ENCODE measurements at regions not wholly inside any gene's neighbourhood (a gene's known extent, or its start where the extent isn't known, plus 50 kb on each side); places are given as distances from the start of the nearest gene placed in this dataset.

DNA sequence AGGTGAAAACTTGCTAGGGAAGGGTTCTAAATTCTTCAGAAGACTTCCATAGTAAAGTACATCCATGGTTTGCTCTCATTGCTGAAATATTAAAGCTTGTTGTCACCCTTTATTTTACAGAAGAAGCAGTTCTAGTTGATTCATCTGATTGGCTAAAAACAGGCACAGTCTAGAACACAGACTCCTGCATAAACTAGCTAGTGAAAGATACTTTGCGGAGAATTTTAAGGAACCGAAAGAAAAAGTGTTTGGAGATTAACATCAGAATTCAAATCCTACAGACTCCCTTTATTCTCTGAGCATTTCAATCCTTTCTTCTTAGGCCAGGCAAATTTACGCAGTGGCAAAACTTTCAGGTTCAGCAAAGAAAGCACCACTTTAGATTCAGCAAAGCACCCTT, 1076.5 kb upstream of the ZEB2 start:
- no peaks in the 10 kb centered on the region for H3K9me2 ChIP-seq (ENCODE audit: insufficient read depth)
- H3K36me3 Mint-ChIP-seq (ENCODE audit: low read depth) = no peaks in the 10 kb centered on the region
- no peak overlapping the region for H3K4me3 ChIP-seq
- H3K9me3 Mint-ChIP-seq = no peaks in the 10 kb centered on the region
- no peak overlapping the region for H3K4me3 Mint-ChIP-seq
- H3K4me1 Mint-ChIP-seq = peaks cover 36% of the 10 kb centered on the region
- no peaks in the 10 kb centered on the region for H3K27me3 Mint-ChIP-seq (ENCODE audit: insufficient read depth, low read depth, poor library complexity)
- H3K27me3 ChIP-seq (ENCODE audit: insufficient read depth) = no peaks in the 10 kb centered on the region
- no peaks in the 10 kb centered on the region for H3F3A ChIP-seq (replicated peaks; ENCODE audit: low read depth)
- H3K36me3 ChIP-seq (ENCODE audit: insufficient read depth) = no peaks in the 10 kb centered on the region
- TF ChIP-seq ZNF331 (CRISPR knock-in tag; IDR thresholded peaks at IDR 0.05; ENCODE audit: low read depth) (no peak), EZH2phosphoT487 (IDR thresholded peaks at IDR 0.05; ENCODE audit: unreplicated experiment) (no peak), ZNF114 (CRISPR knock-in tag; IDR thresholded peaks at IDR 0.05) (no peak), NANOG (IDR thresholded peaks at IDR 0.05; ENCODE audit: borderline replicate concordance) (no peak), POLR2AphosphoS5 (IDR thresholded peaks at IDR 0.05; ENCODE audit: low read depth) (no peak), CREB1 (CRISPR knock-in tag; IDR thresholded peaks at IDR 0.05; ENCODE audit: low read depth) (no peak), JUNB (IDR thresholded peaks at IDR 0.05; ENCODE audit: unreplicated experiment) (no peak), EZH2 (IDR thresholded peaks at IDR 0.05; ENCODE audit: low read depth, unreplicated experiment) (no peak)
- TF ChIP-seq, protein P1, sequence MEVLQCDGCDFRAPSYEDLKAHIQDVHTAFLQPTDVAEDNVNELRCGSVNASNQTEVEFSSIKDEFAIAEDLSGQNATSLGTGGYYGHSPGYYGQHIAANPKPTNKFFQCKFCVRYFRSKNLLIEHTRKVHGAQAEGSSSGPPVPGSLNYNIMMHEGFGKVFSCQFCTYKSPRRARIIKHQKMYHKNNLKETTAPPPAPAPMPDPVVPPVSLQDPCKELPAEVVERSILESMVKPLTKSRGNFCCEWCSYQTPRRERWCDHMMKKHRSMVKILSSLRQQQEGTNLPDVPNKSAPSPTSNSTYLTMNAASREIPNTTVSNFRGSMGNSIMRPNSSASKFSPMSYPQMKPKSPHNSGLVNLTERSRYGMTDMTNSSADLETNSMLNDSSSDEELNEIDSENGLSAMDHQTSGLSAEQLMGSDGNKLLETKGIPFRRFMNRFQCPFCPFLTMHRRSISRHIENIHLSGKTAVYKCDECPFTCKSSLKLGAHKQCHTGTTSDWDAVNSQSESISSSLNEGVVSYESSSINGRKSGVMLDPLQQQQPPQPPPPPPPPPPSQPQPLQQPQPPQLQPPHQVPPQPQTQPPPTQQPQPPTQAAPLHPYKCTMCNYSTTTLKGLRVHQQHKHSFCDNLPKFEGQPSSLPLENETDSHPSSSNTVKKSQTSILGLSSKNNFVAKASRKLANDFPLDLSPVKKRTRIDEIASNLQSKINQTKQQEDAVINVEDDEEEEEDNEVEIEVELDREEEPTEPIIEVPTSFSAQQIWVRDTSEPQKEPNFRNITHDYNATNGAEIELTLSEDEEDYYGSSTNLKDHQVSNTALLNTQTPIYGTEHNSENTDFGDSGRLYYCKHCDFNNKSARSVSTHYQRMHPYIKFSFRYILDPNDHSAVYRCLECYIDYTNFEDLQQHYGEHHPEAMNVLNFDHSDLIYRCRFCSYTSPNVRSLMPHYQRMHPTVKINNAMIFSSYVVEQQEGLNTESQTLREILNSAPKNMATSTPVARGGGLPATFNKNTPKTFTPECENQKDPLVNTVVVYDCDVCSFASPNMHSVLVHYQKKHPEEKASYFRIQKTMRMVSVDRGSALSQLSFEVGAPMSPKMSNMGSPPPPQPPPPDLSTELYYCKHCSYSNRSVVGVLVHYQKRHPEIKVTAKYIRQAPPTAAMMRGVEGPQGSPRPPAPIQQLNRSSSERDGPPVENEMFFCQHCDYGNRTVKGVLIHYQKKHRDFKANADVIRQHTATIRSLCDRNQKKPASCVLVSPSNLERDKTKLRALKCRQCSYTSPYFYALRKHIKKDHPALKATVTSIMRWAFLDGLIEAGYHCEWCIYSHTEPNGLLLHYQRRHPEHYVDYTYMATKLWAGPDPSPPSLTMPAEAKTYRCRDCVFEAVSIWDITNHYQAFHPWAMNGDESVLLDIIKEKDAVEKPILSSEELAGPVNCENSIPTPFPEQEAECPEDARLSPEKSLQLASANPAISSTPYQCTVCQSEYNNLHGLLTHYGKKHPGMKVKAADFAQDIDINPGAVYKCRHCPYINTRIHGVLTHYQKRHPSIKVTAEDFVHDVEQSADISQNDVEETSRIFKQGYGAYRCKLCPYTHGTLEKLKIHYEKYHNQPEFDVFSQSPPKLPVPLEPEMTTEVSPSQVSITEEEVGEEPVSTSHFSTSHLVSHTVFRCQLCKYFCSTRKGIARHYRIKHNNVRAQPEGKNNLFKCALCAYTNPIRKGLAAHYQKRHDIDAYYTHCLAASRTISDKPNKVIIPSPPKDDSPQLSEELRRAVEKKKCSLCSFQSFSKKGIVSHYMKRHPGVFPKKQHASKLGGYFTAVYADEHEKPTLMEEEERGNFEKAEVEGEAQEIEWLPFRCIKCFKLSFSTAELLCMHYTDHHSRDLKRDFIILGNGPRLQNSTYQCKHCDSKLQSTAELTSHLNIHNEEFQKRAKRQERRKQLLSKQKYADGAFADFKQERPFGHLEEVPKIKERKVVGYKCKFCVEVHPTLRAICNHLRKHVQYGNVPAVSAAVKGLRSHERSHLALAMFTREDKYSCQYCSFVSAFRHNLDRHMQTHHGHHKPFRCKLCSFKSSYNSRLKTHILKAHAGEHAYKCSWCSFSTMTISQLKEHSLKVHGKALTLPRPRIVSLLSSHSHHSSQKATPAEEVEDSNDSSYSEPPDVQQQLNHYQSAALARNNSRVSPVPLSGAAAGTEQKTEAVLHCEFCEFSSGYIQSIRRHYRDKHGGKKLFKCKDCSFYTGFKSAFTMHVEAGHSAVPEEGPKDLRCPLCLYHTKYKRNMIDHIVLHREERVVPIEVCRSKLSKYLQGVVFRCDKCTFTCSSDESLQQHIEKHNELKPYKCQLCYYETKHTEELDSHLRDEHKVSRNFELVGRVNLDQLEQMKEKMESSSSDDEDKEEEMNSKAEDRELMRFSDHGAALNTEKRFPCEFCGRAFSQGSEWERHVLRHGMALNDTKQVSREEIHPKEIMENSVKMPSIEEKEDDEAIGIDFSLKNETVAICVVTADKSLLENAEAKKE (CRISPR knock-in tag; IDR thresholded peaks at IDR 0.05) = no peak
- TF ChIP-seq, protein P2, sequence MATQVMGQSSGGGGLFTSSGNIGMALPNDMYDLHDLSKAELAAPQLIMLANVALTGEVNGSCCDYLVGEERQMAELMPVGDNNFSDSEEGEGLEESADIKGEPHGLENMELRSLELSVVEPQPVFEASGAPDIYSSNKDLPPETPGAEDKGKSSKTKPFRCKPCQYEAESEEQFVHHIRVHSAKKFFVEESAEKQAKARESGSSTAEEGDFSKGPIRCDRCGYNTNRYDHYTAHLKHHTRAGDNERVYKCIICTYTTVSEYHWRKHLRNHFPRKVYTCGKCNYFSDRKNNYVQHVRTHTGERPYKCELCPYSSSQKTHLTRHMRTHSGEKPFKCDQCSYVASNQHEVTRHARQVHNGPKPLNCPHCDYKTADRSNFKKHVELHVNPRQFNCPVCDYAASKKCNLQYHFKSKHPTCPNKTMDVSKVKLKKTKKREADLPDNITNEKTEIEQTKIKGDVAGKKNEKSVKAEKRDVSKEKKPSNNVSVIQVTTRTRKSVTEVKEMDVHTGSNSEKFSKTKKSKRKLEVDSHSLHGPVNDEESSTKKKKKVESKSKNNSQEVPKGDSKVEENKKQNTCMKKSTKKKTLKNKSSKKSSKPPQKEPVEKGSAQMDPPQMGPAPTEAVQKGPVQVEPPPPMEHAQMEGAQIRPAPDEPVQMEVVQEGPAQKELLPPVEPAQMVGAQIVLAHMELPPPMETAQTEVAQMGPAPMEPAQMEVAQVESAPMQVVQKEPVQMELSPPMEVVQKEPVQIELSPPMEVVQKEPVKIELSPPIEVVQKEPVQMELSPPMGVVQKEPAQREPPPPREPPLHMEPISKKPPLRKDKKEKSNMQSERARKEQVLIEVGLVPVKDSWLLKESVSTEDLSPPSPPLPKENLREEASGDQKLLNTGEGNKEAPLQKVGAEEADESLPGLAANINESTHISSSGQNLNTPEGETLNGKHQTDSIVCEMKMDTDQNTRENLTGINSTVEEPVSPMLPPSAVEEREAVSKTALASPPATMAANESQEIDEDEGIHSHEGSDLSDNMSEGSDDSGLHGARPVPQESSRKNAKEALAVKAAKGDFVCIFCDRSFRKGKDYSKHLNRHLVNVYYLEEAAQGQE (IDR thresholded peaks at IDR 0.05; ENCODE audit: unreplicated experiment) = no peak
- TF ChIP-seq, protein P3, sequence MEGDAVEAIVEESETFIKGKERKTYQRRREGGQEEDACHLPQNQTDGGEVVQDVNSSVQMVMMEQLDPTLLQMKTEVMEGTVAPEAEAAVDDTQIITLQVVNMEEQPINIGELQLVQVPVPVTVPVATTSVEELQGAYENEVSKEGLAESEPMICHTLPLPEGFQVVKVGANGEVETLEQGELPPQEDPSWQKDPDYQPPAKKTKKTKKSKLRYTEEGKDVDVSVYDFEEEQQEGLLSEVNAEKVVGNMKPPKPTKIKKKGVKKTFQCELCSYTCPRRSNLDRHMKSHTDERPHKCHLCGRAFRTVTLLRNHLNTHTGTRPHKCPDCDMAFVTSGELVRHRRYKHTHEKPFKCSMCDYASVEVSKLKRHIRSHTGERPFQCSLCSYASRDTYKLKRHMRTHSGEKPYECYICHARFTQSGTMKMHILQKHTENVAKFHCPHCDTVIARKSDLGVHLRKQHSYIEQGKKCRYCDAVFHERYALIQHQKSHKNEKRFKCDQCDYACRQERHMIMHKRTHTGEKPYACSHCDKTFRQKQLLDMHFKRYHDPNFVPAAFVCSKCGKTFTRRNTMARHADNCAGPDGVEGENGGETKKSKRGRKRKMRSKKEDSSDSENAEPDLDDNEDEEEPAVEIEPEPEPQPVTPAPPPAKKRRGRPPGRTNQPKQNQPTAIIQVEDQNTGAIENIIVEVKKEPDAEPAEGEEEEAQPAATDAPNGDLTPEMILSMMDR (conservative IDR thresholded peaks at IDR 0.05; ENCODE audit: low read depth in 2 of 2) = no peak
- no peak overlapping the region for H3K4me2 ChIP-seq
- H2AFZ ChIP-seq = no peak overlapping the region
- peaks cover 25% of the 10 kb centered on the region for H3K4me1 ChIP-seq (ENCODE audit: insufficient read depth)
- H3K27ac ChIP-seq (ENCODE audit: low read depth) = no peak overlapping the region
- no peaks in the 10 kb centered on the region for H3K79me2 ChIP-seq (replicated peaks; ENCODE audit: insufficient read depth)
- no peak overlapping the region for H3K27ac Mint-ChIP-seq
- no peaks in the 10 kb centered on the region for H4K20me1 ChIP-seq (replicated peaks; ENCODE audit: insufficient read depth)
- no peak for ATAC-seq
- DNase-seq (ENCODE audit: low spot score) = no peak

All from GM23338 (cell line).